H9 (cell line): ENCODE measurements at regions not wholly inside any gene's neighbourhood (a gene's known extent, or its start where the extent isn't known, plus 50 kb on each side); places are given as distances from the start of the nearest gene placed in this dataset.

Experiments used
- DNase-seq: peaks from one replicate; pipeline ENCODE4 v3.0.0-alpha.2; 2017
- H2AFZ ChIP-seq: one replicate; pipeline ENCODE4 v1.6.1; 2013; ENCODE audit warnings: mild to moderate bottlenecking, low read length, control low read depth, moderate library complexity
- H2AK5ac ChIP-seq: 2 replicates; pipeline ENCODE4 v1.6.1; 2013; ENCODE audit warnings: low read length, control low read depth, mixed read lengths; ENCODE audit not compliant: insufficient read length
- H2BK120ac ChIP-seq: one replicate; pipeline ENCODE4 v1.6.1; 2013; ENCODE audit warnings: low read depth, mild to moderate bottlenecking, low read length, control low read depth, inconsistent platforms; ENCODE audit not compliant: poor library complexity, severe bottlenecking
- H2BK12ac ChIP-seq: 2 replicates; pipeline ENCODE4 v1.6.1; 2013; ENCODE audit warnings: low read length, control low read depth, mixed read lengths, low read depth; ENCODE audit not compliant: insufficient read length
- H2BK15ac ChIP-seq: 2 replicates; pipeline ENCODE4 v1.6.1; 2013; ENCODE audit warnings: low read depth, low read length, control low read depth
- H2BK20ac ChIP-seq: one replicate; pipeline ENCODE4 v1.6.1; 2013; ENCODE audit warnings: low read depth, mild to moderate bottlenecking, low read length, control low read depth, inconsistent platforms; ENCODE audit not compliant: poor library complexity, severe bottlenecking
- H2BK5ac ChIP-seq: 2 replicates; pipeline ENCODE4 v1.6.1; 2013; ENCODE audit warnings: low read length, control low read depth, mixed read lengths; ENCODE audit not compliant: insufficient read length
- H3K14ac ChIP-seq: 2 replicates; pipeline ENCODE4 v1.6.1; 2013; ENCODE audit warnings: low read length, control low read depth; ENCODE audit not compliant: insufficient read depth
- H3K18ac ChIP-seq: 2 replicates; pipeline ENCODE4 v1.6.1; 2013; ENCODE audit warnings: low read depth, mild to moderate bottlenecking, mixed read lengths, low read length, control low read depth; ENCODE audit not compliant: insufficient read length
- H3K23ac ChIP-seq: 2 replicates; pipeline ENCODE4 v1.6.1; 2013; ENCODE audit warnings: low read length, control low read depth, mixed read lengths, low read depth; ENCODE audit not compliant: insufficient read length
- H3K23me2 ChIP-seq: 2 replicates; pipeline ENCODE4 v1.6.1; 2013; ENCODE audit warnings: low read depth, mild to moderate bottlenecking, mixed read lengths, low read length, control low read depth; ENCODE audit not compliant: insufficient read length, poor library complexity, severe bottlenecking
- H3K27ac ChIP-seq: 2 replicates; pipeline ENCODE4 v1.5.1; 2013; ENCODE audit warnings: low read length, control low read depth, mixed read lengths, low read depth; ENCODE audit not compliant: insufficient read length
- H3K27me3 ChIP-seq: 2 replicates; pipeline ENCODE4 v1.6.1; 2013; ENCODE audit warnings: low read length, control low read depth, inconsistent platforms; ENCODE audit not compliant: insufficient read depth
- H3K4ac ChIP-seq: 2 replicates; pipeline ENCODE4 v1.6.1; 2013; ENCODE audit warnings: low read depth, mild to moderate bottlenecking, control low read depth, inconsistent platforms, low read length, moderate library complexity
- H3K4me1 ChIP-seq: 2 replicates; pipeline ENCODE4 v1.6.1; 2013; ENCODE audit warnings: low read length, control low read depth, inconsistent platforms; ENCODE audit not compliant: insufficient read depth
- H3K4me2 ChIP-seq: 2 replicates; pipeline ENCODE4 v1.6.1; 2013; ENCODE audit warnings: low read length, control low read depth, mixed read lengths; ENCODE audit not compliant: insufficient read length, insufficient read depth
- H3K56ac ChIP-seq: 2 replicates; pipeline ENCODE4 v1.6.1; 2013; ENCODE audit warnings: low read depth, mild to moderate bottlenecking, mixed read lengths, low read length, control low read depth; ENCODE audit not compliant: insufficient read length
- H3K79me1 ChIP-seq: 2 replicates; pipeline ENCODE4 v1.6.1; 2013; ENCODE audit warnings: low read depth, mild to moderate bottlenecking, moderate library complexity, low read length, control low read depth, inconsistent platforms; ENCODE audit not compliant: insufficient read depth, poor library complexity, severe bottlenecking
- H3K79me2 ChIP-seq: 2 replicates; pipeline ENCODE4 v1.6.1; 2013; ENCODE audit warnings: low read length, control low read depth, inconsistent platforms; ENCODE audit not compliant: insufficient read depth
- H3K9ac ChIP-seq: 2 replicates; pipeline ENCODE4 v1.6.1; 2013; ENCODE audit warnings: low read length, control low read depth, mixed read lengths; ENCODE audit not compliant: insufficient read length; ENCODE audit errors: extremely low read depth
- H3K9me3 ChIP-seq: one replicate; pipeline ENCODE4 v1.6.1; 2013; ENCODE audit warnings: low read depth, low read length, inconsistent platforms; ENCODE audit not compliant: control insufficient read depth
- H3T11ph ChIP-seq: one replicate; pipeline ENCODE4 v1.6.1; 2013; ENCODE audit warnings: mild to moderate bottlenecking, low read length, control low read depth, inconsistent platforms
- H4K20me1 ChIP-seq: one replicate; pipeline ENCODE4 v1.6.1; 2013; ENCODE audit not compliant: control insufficient read depth, insufficient read length, insufficient read depth
- H4K5ac ChIP-seq: 2 replicates; pipeline ENCODE4 v1.6.1; 2013; ENCODE audit warnings: low read depth, mild to moderate bottlenecking, mixed read lengths, low read length, control low read depth; ENCODE audit not compliant: insufficient read length
- H4K8ac ChIP-seq: replicated peaks from 2 replicates; pipeline ENCODE4 v1.6.1; 2013; ENCODE audit warnings: low read length, control low read depth, mixed read lengths, low read depth; ENCODE audit not compliant: insufficient read length
- H4K91ac ChIP-seq: 2 replicates; pipeline ENCODE4 v1.6.1; 2013; ENCODE audit warnings: low read depth, mild to moderate bottlenecking, moderate library complexity, mixed read lengths, low read length, control low read depth; ENCODE audit not compliant: insufficient read length
- H3K27ac Mint-ChIP-seq, 3 experiments: 2 replicates in 2 of 3; 3 replicates in 1 of 3; pipeline ENCODE4 v1.8.0; 2020 to 2021; ENCODE audit warnings: mixed read lengths in 3 of 3, mild to moderate bottlenecking in 1 of 3, moderate library complexity in 1 of 3
- H3K27me3 Mint-ChIP-seq: 2 replicates; pipeline ENCODE4 v1.8.0; 2021; ENCODE audit warnings: low read depth, mild to moderate bottlenecking, moderate library complexity, mixed read lengths
- H3K36me3 Mint-ChIP-seq, 3 experiments: 2 replicates in 2 of 3; 3 replicates in 1 of 3; pipeline ENCODE4 v1.8.0; 2020 to 2021; ENCODE audit warnings: low read depth in 3 of 3, mixed read lengths in 3 of 3; ENCODE audit not compliant: insufficient read depth in 1 of 3
- H3K4me1 Mint-ChIP-seq, 2 experiments: 2 replicates each; pipeline ENCODE4 v1.8.0; 2020; ENCODE audit warnings: mixed read lengths in 2 of 2
- H3K4me3 Mint-ChIP-seq, 2 experiments: 2 replicates in 1 of 2; 3 replicates in 1 of 2; pipeline ENCODE4 v1.8.0; 2020 to 2021; ENCODE audit warnings: mild to moderate bottlenecking in 2 of 2, mixed read lengths in 2 of 2, moderate library complexity in 1 of 2
- H3K9me3 Mint-ChIP-seq, 2 experiments: 2 replicates in 1 of 2; 3 replicates in 1 of 2; pipeline ENCODE4 v1.8.0; 2020; ENCODE audit warnings: mild to moderate bottlenecking in 2 of 2, mixed read lengths in 2 of 2, moderate library complexity in 1 of 2
- TF ChIP-seq, protein P1 (sequence below): fragments of 200-600 bp; sonication (generic); conservative IDR thresholded peaks from 3 replicates; pipeline ENCODE4 v1.8.0; 2021; ENCODE audit warnings: antibody characterized with exemption, mild to moderate bottlenecking

GRCh38 chr7:94170836-94171235 is 166.7 kb upstream of the BET1 start:
- H3K4me3 Mint-ChIP-seq = no peak overlapping the region
- no peak overlapping the region for H3K9ac ChIP-seq

More at GRCh38 chr7:94170836-94171235, 166.7 kb upstream of the BET1 start:
- H2BK15ac ChIP-seq = no peak overlapping the region
- no peak overlapping the region for H3K27ac Mint-ChIP-seq
- H3K79me2 ChIP-seq = no peaks in the 10 kb centered on the region
- H3K56ac ChIP-seq = no peak overlapping the region
- no peak overlapping the region for H3K4me2 ChIP-seq
- H3K27me3 Mint-ChIP-seq = no peaks in the 10 kb centered on the region
- no peak overlapping the region for H3K18ac ChIP-seq
- H3K9me3 ChIP-seq = no peaks in the 10 kb centered on the region
- no peak overlapping the region for H2BK20ac ChIP-seq
- TF ChIP-seq, protein P1, sequence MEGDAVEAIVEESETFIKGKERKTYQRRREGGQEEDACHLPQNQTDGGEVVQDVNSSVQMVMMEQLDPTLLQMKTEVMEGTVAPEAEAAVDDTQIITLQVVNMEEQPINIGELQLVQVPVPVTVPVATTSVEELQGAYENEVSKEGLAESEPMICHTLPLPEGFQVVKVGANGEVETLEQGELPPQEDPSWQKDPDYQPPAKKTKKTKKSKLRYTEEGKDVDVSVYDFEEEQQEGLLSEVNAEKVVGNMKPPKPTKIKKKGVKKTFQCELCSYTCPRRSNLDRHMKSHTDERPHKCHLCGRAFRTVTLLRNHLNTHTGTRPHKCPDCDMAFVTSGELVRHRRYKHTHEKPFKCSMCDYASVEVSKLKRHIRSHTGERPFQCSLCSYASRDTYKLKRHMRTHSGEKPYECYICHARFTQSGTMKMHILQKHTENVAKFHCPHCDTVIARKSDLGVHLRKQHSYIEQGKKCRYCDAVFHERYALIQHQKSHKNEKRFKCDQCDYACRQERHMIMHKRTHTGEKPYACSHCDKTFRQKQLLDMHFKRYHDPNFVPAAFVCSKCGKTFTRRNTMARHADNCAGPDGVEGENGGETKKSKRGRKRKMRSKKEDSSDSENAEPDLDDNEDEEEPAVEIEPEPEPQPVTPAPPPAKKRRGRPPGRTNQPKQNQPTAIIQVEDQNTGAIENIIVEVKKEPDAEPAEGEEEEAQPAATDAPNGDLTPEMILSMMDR = no peak
- no peak overlapping the region for H3K23ac ChIP-seq
- H4K20me1 ChIP-seq = no peaks in the 10 kb centered on the region
- H3K9me3 Mint-ChIP-seq = peaks cover 5% of the 10 kb centered on the region in 2 experiments; a peak in 4 of 5 replicates
- no peak overlapping the region for H2BK120ac ChIP-seq
- H2AFZ ChIP-seq = no peak overlapping the region
- no peak overlapping the region for H2BK5ac ChIP-seq
- no peaks in the 10 kb centered on the region for H3K4me1 Mint-ChIP-seq
- H2AK5ac ChIP-seq = no peak overlapping the region
- H3K23me2 ChIP-seq = no peaks in the 10 kb centered on the region
- H4K8ac ChIP-seq = no peak overlapping the region
- H3K36me3 Mint-ChIP-seq = peaks cover 0 to 5% (median under 1%) of the 10 kb centered on the region in 3 experiments; a peak in 5 of 7 replicates
- no peaks in the 10 kb centered on the region for H3K79me1 ChIP-seq
- no peaks in the 10 kb centered on the region for H3K4me1 ChIP-seq
- H3K4ac ChIP-seq = no peak overlapping the region
- H4K5ac ChIP-seq = no peak overlapping the region
- H4K91ac ChIP-seq = no peak overlapping the region
- no peak overlapping the region for H3K14ac ChIP-seq
- H3K27me3 ChIP-seq = no peaks in the 10 kb centered on the region
- no peak overlapping the region for H3K27ac ChIP-seq
- no peak overlapping the region for H2BK12ac ChIP-seq
- no peak overlapping the region for H3T11ph ChIP-seq
- DNase-seq = no peak
